ENCODE measurements at regions not wholly inside any gene's neighbourhood (a gene's known extent, or its start where the extent isn't known, plus 50 kb on each side); places are given as distances from the start of the nearest gene placed in this dataset.

- in situ Hi-C loops (cut with HindIII; ENCODE audit: low sequenced_read_pairs) = no loop called here
- no peak for DNase-seq (ENCODE audit: low spot score)
Measured at GRCh38 chr13:79740991-79741390, 260.0 kb downstream of the NDFIP2 start.

- DNase-seq (ENCODE audit: low spot score) = no peak
- in situ Hi-C loops (cut with HindIII; ENCODE audit: low sequenced_read_pairs) = no loop called here
Measured at GRCh38 chr13:79736356-79736755, 255.4 kb downstream of the NDFIP2 start.

GRCh38 chr13:79735228-79735627 is 254.3 kb downstream of the NDFIP2 start:
- no peak for DNase-seq (ENCODE audit: low spot score)
- in situ Hi-C loops (cut with HindIII; ENCODE audit: low sequenced_read_pairs) = no loop called here

- in situ Hi-C loops (cut with HindIII; ENCODE audit: low sequenced_read_pairs) = no loop called here
- no peak for DNase-seq (ENCODE audit: low spot score)
Measured at GRCh38 chr13:79727086-79727485, 246.1 kb downstream of the NDFIP2 start.

- in situ Hi-C loops (cut with HindIII; ENCODE audit: low sequenced_read_pairs) = no loop called here
- no peak for DNase-seq (ENCODE audit: low spot score)
Measured at GRCh38 chr13:79725841-79726240, 244.9 kb downstream of the NDFIP2 start.

- in situ Hi-C loops (cut with HindIII; ENCODE audit: low sequenced_read_pairs) = no loop called here
- DNase-seq (ENCODE audit: low spot score) = no peak
Measured at GRCh38 chr13:79724348-79725103, 243.6 kb downstream of the NDFIP2 start.

- DNase-seq (ENCODE audit: low spot score) = no peak
- in situ Hi-C loops (cut with HindIII; ENCODE audit: low sequenced_read_pairs) = no loop called here
Measured at GRCh38 chr13:79723519-79724024, 242.6 kb downstream of the NDFIP2 start.

GRCh38 chr13:79722885-79723445 is 242.0 kb downstream of the NDFIP2 start:
- no peak for DNase-seq (ENCODE audit: low spot score)
- in situ Hi-C loops (cut with HindIII; ENCODE audit: low sequenced_read_pairs) = no loop called here

- in situ Hi-C loops (cut with HindIII; ENCODE audit: low sequenced_read_pairs) = no loop called here
Measured at GRCh38 chr13:79716191-79716590, 235.2 kb downstream of the NDFIP2 start.

GRCh38 chr13:79711631-79712030 is 230.7 kb downstream of the NDFIP2 start:
- in situ Hi-C loops (cut with HindIII; ENCODE audit: low sequenced_read_pairs) = no loop called here

More at GRCh38 chr13:79716191-79716590, 235.2 kb downstream of the NDFIP2 start:
- no peak for DNase-seq (ENCODE audit: low spot score)

GRCh38 chr13:79710376-79710775 is 229.4 kb downstream of the NDFIP2 start:
- in situ Hi-C loops (cut with HindIII; ENCODE audit: low sequenced_read_pairs) = no loop called here
- DNase-seq (ENCODE audit: low spot score) = no peak

More at GRCh38 chr13:79711631-79712030, 230.7 kb downstream of the NDFIP2 start:
- no peak for DNase-seq (ENCODE audit: low spot score)

GRCh38 chr13:79709471-79709870 is 228.5 kb downstream of the NDFIP2 start:
- in situ Hi-C loops (cut with HindIII; ENCODE audit: low sequenced_read_pairs) = no loop called here
- DNase-seq (ENCODE audit: low spot score) = no peak

GRCh38 chr13:79703772-79704171 is 222.8 kb downstream of the NDFIP2 start:
- in situ Hi-C loops (cut with HindIII; ENCODE audit: low sequenced_read_pairs) = no loop called here
- no peak for DNase-seq (ENCODE audit: low spot score)

- in situ Hi-C loops (cut with HindIII; ENCODE audit: low sequenced_read_pairs) = no loop called here
- no peak for DNase-seq (ENCODE audit: low spot score)
Measured at GRCh38 chr13:79695754-79696153, 214.8 kb downstream of the NDFIP2 start.

GRCh38 chr13:79692846-79693245 is 211.9 kb downstream of the NDFIP2 start:
- in situ Hi-C loops (cut with HindIII; ENCODE audit: low sequenced_read_pairs) = no loop called here
- no peak for DNase-seq (ENCODE audit: low spot score)

GRCh38 chr13:79691826-79692225 is 210.9 kb downstream of the NDFIP2 start:
- DNase-seq (ENCODE audit: low spot score) = no peak
- in situ Hi-C loops (cut with HindIII; ENCODE audit: low sequenced_read_pairs) = no loop called here

- in situ Hi-C loops (cut with HindIII; ENCODE audit: low sequenced_read_pairs) = no loop called here
- no peak for DNase-seq (ENCODE audit: low spot score)
Measured at GRCh38 chr13:79688741-79689140, 207.8 kb downstream of the NDFIP2 start.

GRCh38 chr13:79686441-79686840 is 205.5 kb downstream of the NDFIP2 start:
- in situ Hi-C loops (cut with HindIII; ENCODE audit: low sequenced_read_pairs) = no loop called here
- no peak for DNase-seq (ENCODE audit: low spot score)

- DNase-seq (ENCODE audit: low spot score) = no peak
- in situ Hi-C loops (cut with HindIII; ENCODE audit: low sequenced_read_pairs) = no loop called here
Measured at GRCh38 chr13:79684371-79684770, 203.4 kb downstream of the NDFIP2 start.

GRCh38 chr13:79682164-79682563 is 201.2 kb downstream of the NDFIP2 start:
- no peak for DNase-seq (ENCODE audit: low spot score)
- in situ Hi-C loops (cut with HindIII; ENCODE audit: low sequenced_read_pairs) = no loop called here

GRCh38 chr13:79681069-79681468 is 200.1 kb downstream of the NDFIP2 start:
- no peak for DNase-seq (ENCODE audit: low spot score)
- in situ Hi-C loops (cut with HindIII; ENCODE audit: low sequenced_read_pairs) = no loop called here
